ENCODE measurements at regions not wholly inside any gene's neighbourhood (a gene's known extent, or its start where the extent isn't known, plus 50 kb on each side); places are given as distances from the start of the nearest gene placed in this dataset.
"Not testable (repeated sequence)": the region's sequence is repeated elsewhere in the genome, so short reads cannot be mapped to it uniquely, and the experiment has no call there.

DNA sequence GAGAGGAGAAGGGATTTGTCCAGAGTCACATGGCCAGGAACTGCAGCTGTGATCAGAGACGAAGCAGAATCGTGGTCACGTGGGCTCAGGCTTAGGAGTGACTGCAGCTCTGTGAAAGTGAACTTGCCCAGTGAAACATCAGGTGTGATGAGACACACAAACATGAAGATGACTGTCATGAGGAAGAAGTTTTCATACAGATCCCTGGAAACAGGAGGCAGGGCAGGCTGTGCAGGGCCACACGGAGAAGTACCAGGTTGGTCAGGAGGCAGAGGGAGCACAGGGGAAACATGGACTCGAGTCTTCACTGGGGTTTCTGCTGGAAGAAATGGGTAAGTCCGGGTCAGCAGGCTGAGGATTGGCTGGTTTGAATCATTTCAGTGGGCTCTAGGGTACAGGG, 64.1 kb downstream of the BARX1 start:
- TF ChIP-seq, protein P1, sequence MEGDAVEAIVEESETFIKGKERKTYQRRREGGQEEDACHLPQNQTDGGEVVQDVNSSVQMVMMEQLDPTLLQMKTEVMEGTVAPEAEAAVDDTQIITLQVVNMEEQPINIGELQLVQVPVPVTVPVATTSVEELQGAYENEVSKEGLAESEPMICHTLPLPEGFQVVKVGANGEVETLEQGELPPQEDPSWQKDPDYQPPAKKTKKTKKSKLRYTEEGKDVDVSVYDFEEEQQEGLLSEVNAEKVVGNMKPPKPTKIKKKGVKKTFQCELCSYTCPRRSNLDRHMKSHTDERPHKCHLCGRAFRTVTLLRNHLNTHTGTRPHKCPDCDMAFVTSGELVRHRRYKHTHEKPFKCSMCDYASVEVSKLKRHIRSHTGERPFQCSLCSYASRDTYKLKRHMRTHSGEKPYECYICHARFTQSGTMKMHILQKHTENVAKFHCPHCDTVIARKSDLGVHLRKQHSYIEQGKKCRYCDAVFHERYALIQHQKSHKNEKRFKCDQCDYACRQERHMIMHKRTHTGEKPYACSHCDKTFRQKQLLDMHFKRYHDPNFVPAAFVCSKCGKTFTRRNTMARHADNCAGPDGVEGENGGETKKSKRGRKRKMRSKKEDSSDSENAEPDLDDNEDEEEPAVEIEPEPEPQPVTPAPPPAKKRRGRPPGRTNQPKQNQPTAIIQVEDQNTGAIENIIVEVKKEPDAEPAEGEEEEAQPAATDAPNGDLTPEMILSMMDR (IDR thresholded peaks at IDR 0.05) = no peak
- H3K9me3 Mint-ChIP-seq = peaks cover 5% of the 10 kb centered on the region
- intact Hi-C loops (cut with micrococcal nuclease) = no loop called here
- no peak for DNase-seq
- no peak for ATAC-seq
- POLR2A ChIA-PET = no interaction called here
- CTCF ChIA-PET = no interaction called here
- no peak overlapping the region for H3K27ac Mint-ChIP-seq
- no peaks in the 10 kb centered on the region for H3K27me3 Mint-ChIP-seq
- H3K4me3 Mint-ChIP-seq = no peak overlapping the region
- H3K4me1 Mint-ChIP-seq (ENCODE audit: low read depth) = no peaks in the 10 kb centered on the region
- no peaks in the 10 kb centered on the region for H3K36me3 Mint-ChIP-seq (ENCODE audit: low read depth)

DNA sequence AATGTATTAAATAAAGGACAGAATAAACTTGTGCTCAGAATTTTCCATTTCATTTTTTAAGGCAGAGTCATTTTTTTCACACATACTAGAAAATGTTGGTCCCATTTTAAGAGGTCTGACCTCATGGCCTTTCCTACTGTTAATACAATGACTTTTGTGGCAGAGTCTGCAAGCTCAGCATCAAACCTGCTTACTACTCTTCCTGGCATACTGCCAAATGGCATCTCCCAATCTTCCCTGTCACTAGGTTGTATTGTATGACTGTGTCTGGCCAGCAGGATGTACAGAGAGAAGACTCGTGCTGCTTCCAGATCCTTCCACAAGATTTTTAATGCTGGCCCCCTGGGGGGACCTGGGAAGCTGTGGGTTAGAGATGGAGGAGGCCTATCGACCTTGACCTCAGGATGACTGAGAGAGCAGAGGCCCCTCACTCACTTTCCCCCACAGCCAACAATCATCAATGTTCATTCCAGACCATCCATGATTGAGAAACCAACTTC, 64.7 kb downstream of the BARX1 start:
- Mint-ChIP-seq H3K27ac (no peak overlapping the region), H3K9me3 (peaks cover 5% of the 10 kb centered on the region), H3K27me3 (no peaks in the 10 kb centered on the region), H3K4me3 (no peak overlapping the region), H3K36me3 (ENCODE audit: low read depth) (no peaks in the 10 kb centered on the region), H3K4me1 (ENCODE audit: low read depth) (no peaks in the 10 kb centered on the region)
- intact Hi-C loops (cut with micrococcal nuclease) = no loop called here
- TF ChIP-seq, protein P1 (IDR thresholded peaks at IDR 0.05) = no peak
- ChIA-PET CTCF (no interaction called here), POLR2A (no interaction called here)
- DNase-seq = no peak
- no peak for ATAC-seq

DNA sequence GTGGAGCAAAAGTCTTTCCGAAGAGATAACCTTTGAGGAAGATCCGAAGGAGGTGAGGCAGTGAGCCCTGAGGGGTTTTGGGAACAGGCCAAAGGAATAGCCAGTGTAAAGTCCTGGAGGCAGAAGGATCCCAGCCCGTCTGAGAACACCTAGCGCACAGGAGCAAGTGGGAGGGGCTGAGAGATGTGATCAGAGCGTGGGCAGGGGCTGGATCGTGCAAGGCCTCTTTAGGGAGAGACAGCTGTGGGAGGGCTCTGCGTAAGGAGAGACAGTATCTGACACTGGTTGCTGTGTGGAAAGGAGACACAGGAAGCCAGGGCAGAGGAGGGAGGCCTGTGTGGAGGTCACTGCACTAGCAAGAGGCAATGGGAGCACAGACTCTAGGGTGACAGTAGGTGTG, 68.2 kb downstream of the BARX1 start:
- H3K36me3 Mint-ChIP-seq (ENCODE audit: low read depth) = no peaks in the 10 kb centered on the region
- ChIA-PET POLR2A (no interaction called here), CTCF (no interaction called here)
- TF ChIP-seq, protein P1 (IDR thresholded peaks at IDR 0.05) = no peak
- H3K4me3 Mint-ChIP-seq = no peak overlapping the region
- H3K27me3 Mint-ChIP-seq = peaks cover 5% of the 10 kb centered on the region
- no peak overlapping the region for H3K27ac Mint-ChIP-seq
- ATAC-seq (no peak), DNase-seq (no peak)
- H3K9me3 Mint-ChIP-seq = peaks cover 1% of the 10 kb centered on the region
- intact Hi-C loops (cut with micrococcal nuclease) = no loop called here
- no peaks in the 10 kb centered on the region for H3K4me1 Mint-ChIP-seq (ENCODE audit: low read depth)

DNA sequence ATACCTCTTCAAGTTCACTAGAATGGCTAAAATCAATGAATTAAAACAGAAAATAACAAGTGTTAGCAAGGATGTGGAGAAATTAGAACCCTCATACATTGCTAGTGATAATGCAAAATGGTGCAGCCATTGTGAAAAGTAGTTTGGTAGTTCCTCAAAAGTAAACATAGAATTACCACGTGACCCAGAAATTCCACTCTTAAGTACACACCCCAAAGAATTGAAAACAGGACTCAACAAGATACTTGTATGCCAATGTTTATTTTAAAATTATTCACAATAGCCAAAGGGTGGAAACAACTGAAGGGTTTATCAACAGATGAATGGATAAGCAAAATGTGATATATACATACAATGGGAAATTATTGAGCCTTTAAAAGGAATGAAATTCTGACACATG, 70.3 kb downstream of the BARX1 start:
- ChIA-PET CTCF (no interaction called here), POLR2A (no interaction called here)
- intact Hi-C loops (cut with micrococcal nuclease) = no loop called here
- Mint-ChIP-seq H3K27ac (no peak overlapping the region), H3K9me3 (peaks cover 1% of the 10 kb centered on the region), H3K4me3 (no peak overlapping the region), H3K4me1 (ENCODE audit: low read depth) (no peaks in the 10 kb centered on the region), H3K36me3 (ENCODE audit: low read depth) (no peaks in the 10 kb centered on the region), H3K27me3 (peaks cover 10% of the 10 kb centered on the region)
- no peak for DNase-seq
- ATAC-seq = no peak
- TF ChIP-seq, protein P1 (IDR thresholded peaks at IDR 0.05) = no peak

DNA sequence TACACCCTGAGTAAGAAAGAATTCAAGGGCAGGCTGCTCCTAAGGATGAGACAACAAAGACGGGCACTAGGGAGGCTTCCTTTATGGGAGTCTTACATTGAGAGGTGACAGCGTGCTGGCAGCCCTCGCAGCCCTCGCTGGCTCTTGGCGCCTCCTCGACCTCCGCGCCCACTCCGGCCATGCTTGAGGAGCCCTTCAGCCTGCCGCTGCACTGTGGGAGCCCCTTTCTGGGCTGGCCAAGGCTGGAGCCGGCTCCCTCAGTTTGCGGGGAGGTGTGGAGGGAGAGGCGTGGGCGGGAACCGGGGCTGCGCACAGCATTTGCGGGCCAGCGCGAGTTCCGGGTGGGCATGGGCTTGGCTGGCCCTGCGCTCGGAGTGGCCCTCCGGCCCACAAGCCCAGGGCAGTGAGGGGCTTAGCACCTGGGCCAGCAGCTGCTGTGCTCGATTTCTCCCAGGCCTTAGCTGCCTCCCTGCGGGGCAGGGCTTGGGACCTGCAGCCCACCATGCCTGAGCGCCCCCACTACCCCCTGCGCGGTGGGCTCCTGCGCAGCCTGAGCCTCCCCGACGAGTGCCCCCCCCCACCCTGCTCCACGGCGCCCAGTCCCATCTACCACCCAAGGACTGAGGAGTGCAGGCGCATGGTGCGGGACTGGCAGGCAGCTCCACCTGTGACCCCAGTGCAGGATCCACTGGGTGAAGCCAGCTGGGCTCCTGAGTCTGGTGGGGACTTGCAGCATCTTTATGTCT, 75.3 kb downstream of the BARX1 start:
- H3K27ac Mint-ChIP-seq; DNase-seq; H3K4me3 Mint-ChIP-seq; H3K4me1 Mint-ChIP-seq (ENCODE audit: low read depth); H3K9me3 Mint-ChIP-seq; intact Hi-C loops (cut with micrococcal nuclease); POLR2A ChIA-PET; ATAC-seq; H3K36me3 Mint-ChIP-seq (ENCODE audit: low read depth); CTCF ChIA-PET: not testable (repeated sequence)
- peaks cover 14% of the 10 kb centered on the region for H3K27me3 Mint-ChIP-seq
